ENCODE measurements at regions not wholly inside any gene's neighbourhood (a gene's known extent, or its start where the extent isn't known, plus 50 kb on each side); places are given as distances from the start of the nearest gene placed in this dataset.
A peak's percentile ranks its signal among the peaks of the same experiment; 100 is the strongest.

DNA sequence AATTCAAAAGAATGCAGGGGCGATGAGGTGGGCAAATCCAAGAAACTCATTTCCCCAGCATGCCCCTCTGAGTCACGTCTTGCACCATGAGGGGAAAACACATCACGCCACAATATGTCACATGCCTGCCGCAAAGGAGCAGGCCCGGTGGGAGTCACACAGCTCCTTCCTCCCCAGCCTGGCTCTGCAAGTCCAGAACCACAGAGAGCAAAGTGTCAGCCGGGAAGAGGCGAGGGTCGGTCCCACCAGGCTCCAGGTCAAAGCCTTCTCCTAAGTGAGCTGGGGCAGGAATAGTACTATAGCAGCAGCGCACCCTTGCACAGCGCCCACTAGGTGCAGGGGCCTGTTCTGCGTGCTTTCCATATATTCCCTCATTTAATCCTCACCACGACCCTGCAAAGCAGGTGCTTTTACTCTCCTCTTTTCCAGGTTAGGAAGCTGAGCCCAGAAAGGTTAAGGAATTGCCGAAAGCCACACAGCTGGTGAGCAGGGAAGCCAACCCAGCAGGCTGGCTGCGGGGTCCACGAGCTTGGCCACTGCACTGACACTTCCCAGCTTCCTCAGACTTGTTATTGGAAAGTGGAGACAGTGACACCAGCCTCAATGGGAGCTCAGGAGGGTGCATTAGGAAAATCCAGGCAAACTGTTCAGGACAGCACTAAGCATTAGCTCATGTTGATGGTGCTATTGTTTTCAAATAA lies 94.0 kb upstream of the ZMIZ1 start:
- DNase-seq, result peak; percentile 71

- no peak for DNase-seq
Measured at GRCh38 chr10:78975926-78976325, 92.8 kb upstream of the ZMIZ1 start.

GRCh38 chr10:78976825-78977755 lies 91.7 kb upstream of the ZMIZ1 start:
- DNase-seq, result no peak

GRCh38 chr10:78979938-78980337 lies 88.8 kb upstream of the ZMIZ1 start:
- DNase-seq, result no peak

DNA sequence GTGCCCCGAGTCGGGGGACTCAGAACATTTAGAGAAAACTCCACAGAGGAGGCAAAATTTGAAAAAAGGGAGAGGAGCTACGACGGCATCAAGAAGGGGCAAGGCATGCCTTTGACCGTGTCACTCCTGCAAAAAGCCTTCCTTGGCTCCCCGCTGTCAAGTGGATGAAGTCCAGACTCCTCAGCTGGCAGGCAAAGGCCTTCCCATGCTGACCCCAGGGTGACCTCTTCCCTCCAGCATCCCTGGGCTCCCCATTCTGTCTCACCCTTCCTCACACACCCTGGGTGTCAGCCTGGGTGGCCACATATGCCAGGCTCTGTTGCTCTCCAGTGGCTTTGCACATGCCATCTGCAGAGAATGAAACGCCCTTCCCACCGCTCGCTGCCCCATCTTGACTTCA lies 88.4 kb upstream of the ZMIZ1 start:
- no peak for DNase-seq

DNA sequence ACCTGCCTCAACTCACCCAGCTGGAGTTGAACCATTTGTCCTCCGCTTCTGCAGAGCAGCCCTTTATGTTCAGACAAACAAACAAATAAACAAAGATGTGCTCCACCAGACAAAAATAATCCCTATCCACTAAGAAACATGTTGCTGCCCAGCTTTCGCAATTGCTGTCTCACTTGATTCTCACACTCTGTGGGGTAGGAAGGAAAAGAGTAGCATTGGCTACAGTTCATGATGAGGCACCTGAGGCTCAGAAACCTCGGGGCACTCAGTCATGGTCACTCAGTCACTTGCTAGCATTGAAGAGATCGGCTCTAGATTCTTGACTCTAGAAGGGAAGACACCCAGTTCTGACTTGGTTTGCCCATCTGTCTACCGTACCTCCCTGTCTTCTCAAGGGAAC lies 88.0 kb upstream of the ZMIZ1 start:
- no peak for DNase-seq

DNA sequence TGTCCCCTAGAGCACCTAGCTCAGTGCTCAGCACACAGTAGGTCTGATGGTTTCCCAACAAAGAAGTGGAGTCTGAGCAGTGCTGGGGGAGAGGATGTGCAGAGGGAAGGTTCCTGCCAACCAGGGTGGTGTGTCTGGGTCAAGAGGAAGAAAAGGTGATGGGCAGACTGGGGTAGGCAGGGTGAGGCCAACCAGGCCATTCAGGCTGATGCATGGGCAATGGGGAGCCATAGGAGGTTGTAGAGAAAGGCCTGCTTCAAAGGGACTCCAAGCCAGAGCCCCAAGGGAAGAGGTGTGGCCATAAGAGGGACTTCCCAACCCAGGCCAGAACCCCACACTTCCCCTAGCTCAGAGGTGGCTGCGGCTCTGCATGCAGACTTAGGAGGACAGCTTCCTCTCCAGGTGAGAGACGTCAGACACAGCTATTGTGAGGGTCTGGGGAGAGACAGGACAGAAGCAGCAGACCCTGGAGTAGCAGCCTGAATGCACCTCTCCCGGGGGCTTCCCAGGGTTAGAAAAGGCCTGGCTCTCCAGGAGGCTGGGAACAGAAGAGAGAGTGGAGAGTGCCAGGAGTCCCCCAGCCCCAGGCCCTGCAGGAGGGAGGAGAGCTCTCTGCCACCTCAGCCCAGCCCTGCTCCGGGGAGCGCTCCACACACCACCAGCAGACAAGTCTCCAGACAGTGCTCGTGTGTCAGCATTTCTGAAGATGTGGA lies 87.4 kb upstream of the ZMIZ1 start:
- no peak for DNase-seq

- DNase-seq, result no peak
Measured at GRCh38 chr10:78981970-78982281, 86.8 kb upstream of the ZMIZ1 start.

DNA sequence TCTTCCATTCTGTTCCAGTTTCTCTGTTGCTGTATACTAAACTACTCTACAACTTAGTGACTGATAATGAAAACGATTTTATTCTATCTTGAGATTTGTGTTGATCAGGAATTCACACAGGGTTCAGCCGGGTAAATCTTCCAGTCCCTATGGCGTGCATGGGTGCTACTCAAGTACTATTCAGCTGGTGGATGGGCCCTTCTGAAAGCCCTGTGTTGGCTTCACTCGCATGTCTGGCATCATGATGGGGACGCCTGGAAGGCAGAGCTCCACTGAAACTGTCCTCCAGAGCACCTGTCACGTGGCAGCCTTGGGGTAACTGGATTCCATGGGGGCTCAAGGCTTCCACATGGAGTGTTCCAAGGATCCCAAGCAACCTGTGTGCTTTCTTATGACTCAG lies 86.0 kb upstream of the ZMIZ1 start:
- DNase-seq, result no peak

- no peak for DNase-seq
Measured at GRCh38 chr10:78983608-78984007, 85.2 kb upstream of the ZMIZ1 start.

DNA sequence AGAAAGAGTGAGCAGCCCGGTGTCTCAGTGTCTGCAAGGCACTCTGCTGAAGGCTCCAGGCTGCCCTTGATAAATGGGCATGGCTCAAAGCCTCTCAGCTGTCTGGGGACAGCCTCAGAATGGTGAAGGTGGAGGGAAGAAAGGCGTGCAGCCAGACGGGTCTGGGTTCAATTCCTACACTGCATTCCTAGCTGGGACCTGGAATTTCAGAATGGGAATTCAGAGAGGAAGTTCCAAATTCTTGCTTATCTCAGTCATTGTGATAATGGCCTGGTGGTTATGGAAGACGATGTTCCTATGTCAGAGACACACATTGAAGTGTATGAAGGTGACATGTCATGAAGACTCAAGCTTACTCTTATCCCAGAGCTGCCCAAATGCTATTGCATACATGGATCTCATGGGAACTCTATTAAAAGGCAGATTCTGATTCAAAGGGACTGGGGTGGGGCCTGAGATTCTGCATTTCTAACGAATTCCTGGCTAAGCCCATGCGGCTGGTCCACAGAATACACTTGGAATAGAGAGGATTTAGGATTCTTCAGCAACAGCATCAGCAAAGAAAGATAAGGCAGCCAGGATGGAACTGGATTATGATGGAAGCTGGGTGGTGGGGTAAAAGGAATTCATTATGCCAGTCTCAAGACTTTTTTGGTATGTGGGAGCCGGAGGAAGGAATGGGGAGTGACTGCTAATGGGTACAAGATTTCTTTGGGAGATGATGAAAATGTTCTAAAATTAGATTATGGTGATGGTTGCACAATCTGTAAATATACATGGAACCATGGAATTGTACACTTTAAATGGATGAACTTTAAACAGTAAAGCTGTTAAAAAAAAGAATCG lies 82.6 kb upstream of the ZMIZ1 start:
- no peak for DNase-seq

DNA sequence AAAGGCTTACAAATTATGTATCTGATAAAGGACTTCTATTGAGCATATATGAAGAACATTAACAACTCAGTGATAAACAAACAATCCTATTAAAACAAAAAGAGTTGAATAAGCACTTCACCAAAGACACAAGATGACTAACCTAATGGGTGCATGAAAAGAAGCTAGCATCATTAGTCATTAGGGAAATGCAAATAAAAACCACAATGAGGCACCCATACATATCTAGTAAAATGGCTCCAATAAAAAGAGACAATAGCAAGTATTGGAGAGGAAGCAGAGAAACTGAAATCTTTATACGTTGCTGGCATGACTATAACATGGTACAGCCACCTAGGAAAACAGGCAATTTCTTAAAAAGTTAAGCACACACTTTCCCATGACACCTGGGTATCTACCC lies 77.6 kb upstream of the ZMIZ1 start:
- no peak for DNase-seq

DNA sequence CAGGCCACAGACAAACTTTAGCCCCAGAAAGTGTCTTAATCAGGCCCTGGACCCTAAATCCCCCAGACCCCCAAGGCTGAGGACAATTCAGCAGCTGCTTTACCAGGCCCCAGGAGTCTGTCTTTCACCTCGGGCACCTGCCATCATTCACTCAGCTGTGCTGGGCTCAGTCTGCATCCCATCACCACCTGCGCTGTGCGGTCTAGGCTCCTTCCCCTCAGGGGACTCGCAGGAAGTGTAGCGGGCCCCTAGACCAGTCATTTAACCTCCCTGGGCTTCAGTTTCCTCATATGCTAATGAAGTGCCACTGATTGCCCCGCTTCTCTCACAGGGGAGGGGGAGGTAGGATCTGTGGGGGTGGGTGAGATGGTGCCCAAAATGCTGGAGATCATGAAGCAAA lies 76.4 kb upstream of the ZMIZ1 start:
- no peak for DNase-seq

GRCh38 chr10:78993261-78993945 lies 75.4 kb upstream of the ZMIZ1 start:
- no peak for DNase-seq

- DNase-seq, result no peak
Measured at GRCh38 chr10:78995987-78996791, 72.6 kb upstream of the ZMIZ1 start.

- DNase-seq, result no peak
Measured at GRCh38 chr10:78996792-78997129, 72.0 kb upstream of the ZMIZ1 start.

GRCh38 chr10:78997635-78998618 lies 70.8 kb upstream of the ZMIZ1 start:
- DNase-seq, result no peak

GRCh38 chr10:79001082-79001885 lies 67.5 kb upstream of the ZMIZ1 start:
- no peak for DNase-seq

GRCh38 chr10:79002336-79002735 lies 66.4 kb upstream of the ZMIZ1 start:
- DNase-seq, result no peak

Measured in left hindlimb (tissue), 1 donor.